Left cardiac atrium (tissue), 4 donors: ENCODE measurements at regions not wholly inside any gene's neighbourhood (a gene's known extent, or its start where the extent isn't known, plus 50 kb on each side); places are given as distances from the start of the nearest gene placed in this dataset.

Experiments
- ATAC-seq, 2 donors: fragments of 200-7000 bp; cut with Tn5 transposase; one replicate each; pipeline ENCODE4 v1.9.1; 2020; ENCODE audit warnings: mild to moderate bottlenecking in 2 of 2, moderate library complexity in 2 of 2
- DNase-seq: peaks from one replicate; pipeline ENCODE4 v3.0.0-alpha.2; 2020
- intact Hi-C, 2 donors: fragments of 100-400 bp; cut with DNase I; formaldehyde crosslinking; loops; one replicate each; pipeline versions ENCODE4 v1.14.1 to v1.15.1; 2022 to 2023
- donor health status: DM: no; HTN: yes; CAD: no.
- donor health status: DM: no; HTN: yes; CAD: no; lungs with severe emphysema.
- donor health status: DM: yes; HTN: yes; CAD: no.
- donor health status: Dilated cardiomyopathy.

- DNase-seq = no peak
- no peak for ATAC-seq
- intact Hi-C loops = loop anchor here (10.0 kb wide), 1 partner anchor 232 kb away; no protein-coding TSS in a partner anchor
These were observed 216.9 kb upstream of the S100G start for GRCh38 chrX:16433021-16433420.

GRCh38 chrX:16435399-16435986 is 214.5 kb upstream of the S100G start:
- DNase-seq = no peak
- ATAC-seq = no peak
- intact Hi-C loops = loop anchor here (10.0 kb wide), 1 partner anchor 229 kb away; no protein-coding TSS in a partner anchor

GRCh38 chrX:16436348-16437188 is 213.4 kb upstream of the S100G start:
- ATAC-seq (peak; percentile 81 to 83), DNase-seq (peak; percentile 71)
- intact Hi-C loops = loop anchor here (10.0 kb wide), 1 partner anchor 228 kb away; no protein-coding TSS in a partner anchor

GRCh38 chrX:16440446-16440845 is 209.5 kb upstream of the S100G start:
- intact Hi-C loops = no loop called here
- ATAC-seq = no peak
- no peak for DNase-seq

- DNase-seq (no peak), ATAC-seq (no peak)
- intact Hi-C loops = no loop called here
These were observed 205.6 kb upstream of the S100G start for GRCh38 chrX:16444353-16444752.

GRCh38 chrX:16445166-16445752 is 204.7 kb upstream of the S100G start:
- intact Hi-C loops = no loop called here
- DNase-seq = no peak
- ATAC-seq = no peak

- intact Hi-C loops = no loop called here
- DNase-seq = no peak
- no peak for ATAC-seq
These were observed 198.6 kb upstream of the S100G start for GRCh38 chrX:16451334-16451733.

GRCh38 chrX:16454926-16455325 is 195.0 kb upstream of the S100G start:
- DNase-seq (no peak), ATAC-seq (no peak)
- intact Hi-C loops = no loop called here

GRCh38 chrX:16457239-16457638 is 192.7 kb upstream of the S100G start:
- DNase-seq (no peak), ATAC-seq (no peak)
- intact Hi-C loops = no loop called here

GRCh38 chrX:16458208-16458607 is 191.8 kb upstream of the S100G start:
- ATAC-seq (peak; percentile 31 to 34), DNase-seq (peak; percentile 36)
- intact Hi-C loops = no loop called here

- DNase-seq = no peak
- ATAC-seq = no peak
- intact Hi-C loops = no loop called here
These were observed 190.9 kb upstream of the S100G start for GRCh38 chrX:16459008-16459407.

GRCh38 chrX:16461968-16462367 is 188.0 kb upstream of the S100G start:
- intact Hi-C loops = no loop called here
- DNase-seq = no peak

GRCh38 chrX:16462912-16463311 is 187.0 kb upstream of the S100G start:
- no peak for DNase-seq
- peak in 1 of 2 donors; percentile 19 for ATAC-seq
- intact Hi-C loops = no loop called here

More at GRCh38 chrX:16461968-16462367, 188.0 kb upstream of the S100G start:
- ATAC-seq = no peak

GRCh38 chrX:16464369-16464768 is 185.6 kb upstream of the S100G start:
- intact Hi-C loops = no loop called here
- ATAC-seq (no peak), DNase-seq (no peak)

GRCh38 chrX:16465081-16465876 is 184.7 kb upstream of the S100G start:
- DNase-seq = no peak
- ATAC-seq = no peak
- intact Hi-C loops = no loop called here

GRCh38 chrX:16466640-16467432 is 183.1 kb upstream of the S100G start:
- ATAC-seq (no peak), DNase-seq (no peak)
- intact Hi-C loops = no loop called here

GRCh38 chrX:16469870-16470269 is 180.1 kb upstream of the S100G start:
- intact Hi-C loops = no loop called here

GRCh38 chrX:16472345-16472744 is 177.6 kb upstream of the S100G start:
- ATAC-seq (no peak), DNase-seq (no peak)
- intact Hi-C loops = no loop called here

More at GRCh38 chrX:16469870-16470269, 180.1 kb upstream of the S100G start:
- DNase-seq (no peak), ATAC-seq (no peak)

GRCh38 chrX:16474511-16474910 is 175.4 kb upstream of the S100G start:
- intact Hi-C loops = no loop called here
- ATAC-seq = no peak
- no peak for DNase-seq
